NB4 (cell line): ENCODE measurements at regions not wholly inside any gene's neighbourhood (a gene's known extent, or its start where the extent isn't known, plus 50 kb on each side); places are given as distances from the start of the nearest gene placed in this dataset.
"Not testable (repeated sequence)": the region's sequence is repeated elsewhere in the genome, so short reads cannot be mapped to it uniquely, and the experiment has no call there.

ENCODE experiments used
- CTCF ChIP-seq: IDR thresholded peaks from one replicate; pipeline ENCODE4 v1.5.1; 2012; ENCODE audit warnings: low read depth, low read length
- MYC ChIP-seq: IDR thresholded peaks from 2 replicates; pipeline ENCODE4 v1.6.1; 2011; ENCODE audit warnings: low read depth, low read length
- POLR2A ChIP-seq: IDR thresholded peaks from 2 replicates; pipeline ENCODE4 v1.6.1; 2011; ENCODE audit warnings: mild to moderate bottlenecking; ENCODE audit not compliant: insufficient read length; ENCODE audit errors: extremely low read depth

GRCh38 chr16:15224651-15225050, 130.6 kb upstream of the RRN3 start:
- not testable (repeated sequence) for TF ChIP-seq CTCF, POLR2A, MYC
